Body of pancreas (tissue), 4 donors: ENCODE measurements at regions not wholly inside any gene's neighbourhood (a gene's known extent, or its start where the extent isn't known, plus 50 kb on each side); places are given as distances from the start of the nearest gene placed in this dataset.

Experiments
- POLR2A ChIP-seq, 3 donors: fragments of 450-650 bp; IDR thresholded peaks; one replicate each; pipeline ENCODE4 v1.6.1; 2016; ENCODE audit warnings: antibody characterized with exemption in 3 of 3, mild to moderate bottlenecking in 2 of 3
- TF ChIP-seq, protein P1 (sequence below), 7 experiments: fragments of 450-650 bp in 4 of 7; fragments of 200-600 bp in 3 of 7; sonication (generic) in 3 of 7; IDR thresholded peaks; one replicate each; pipeline ENCODE4 v1.5.1; 2016 to 2019; ENCODE audit warnings: antibody characterized with exemption in 7 of 7

DNA sequence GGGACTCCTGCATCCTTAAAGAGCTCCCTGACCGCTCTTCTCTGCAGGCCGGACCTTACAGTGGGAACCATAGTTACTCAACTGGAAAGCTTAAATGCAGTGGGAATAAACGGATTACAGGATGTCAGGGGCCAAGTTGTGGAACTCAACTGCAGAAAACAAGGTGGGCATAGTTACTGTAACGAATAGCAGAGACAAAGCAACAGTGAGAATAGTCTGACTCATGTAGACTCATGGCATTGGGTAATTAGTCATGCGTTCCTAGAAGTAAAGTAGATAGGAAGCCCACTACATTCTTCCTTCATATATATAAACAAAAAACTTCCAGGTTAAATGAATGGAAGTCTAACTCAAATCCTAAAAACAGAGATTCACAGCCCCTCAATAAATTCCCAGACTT is 95.5 kb upstream of the CHRNA7 start:
- no peak for TF ChIP-seq POLR2A (IDR thresholded peaks at IDR 0.05)
- TF ChIP-seq, protein P1, sequence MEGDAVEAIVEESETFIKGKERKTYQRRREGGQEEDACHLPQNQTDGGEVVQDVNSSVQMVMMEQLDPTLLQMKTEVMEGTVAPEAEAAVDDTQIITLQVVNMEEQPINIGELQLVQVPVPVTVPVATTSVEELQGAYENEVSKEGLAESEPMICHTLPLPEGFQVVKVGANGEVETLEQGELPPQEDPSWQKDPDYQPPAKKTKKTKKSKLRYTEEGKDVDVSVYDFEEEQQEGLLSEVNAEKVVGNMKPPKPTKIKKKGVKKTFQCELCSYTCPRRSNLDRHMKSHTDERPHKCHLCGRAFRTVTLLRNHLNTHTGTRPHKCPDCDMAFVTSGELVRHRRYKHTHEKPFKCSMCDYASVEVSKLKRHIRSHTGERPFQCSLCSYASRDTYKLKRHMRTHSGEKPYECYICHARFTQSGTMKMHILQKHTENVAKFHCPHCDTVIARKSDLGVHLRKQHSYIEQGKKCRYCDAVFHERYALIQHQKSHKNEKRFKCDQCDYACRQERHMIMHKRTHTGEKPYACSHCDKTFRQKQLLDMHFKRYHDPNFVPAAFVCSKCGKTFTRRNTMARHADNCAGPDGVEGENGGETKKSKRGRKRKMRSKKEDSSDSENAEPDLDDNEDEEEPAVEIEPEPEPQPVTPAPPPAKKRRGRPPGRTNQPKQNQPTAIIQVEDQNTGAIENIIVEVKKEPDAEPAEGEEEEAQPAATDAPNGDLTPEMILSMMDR (IDR thresholded peaks at IDR 0.05), result no peak
